ENCODE measurements at regions not wholly inside any gene's neighbourhood (a gene's known extent, or its start where the extent isn't known, plus 50 kb on each side); places are given as distances from the start of the nearest gene placed in this dataset.

GRCh38 chr13:83730674-83731073 is 151.6 kb downstream of the SLITRK1 start:
- Histone ChIP-seq H3K4me1 (ENCODE audit: insufficient read depth, low read length) (no peaks in the 10 kb centered on the region), H3K27ac (ENCODE audit: low read depth, low read length) (no peak overlapping the region), H3K27me3 (ENCODE audit: control insufficient read depth in 1 of 2, insufficient read depth in 2 of 2, low read length in 2 of 2) (no peaks in the 10 kb centered on the region)

GRCh38 chr13:83722443-83722842 is 159.8 kb downstream of the SLITRK1 start:
- no peak overlapping the region for H3K4me3 ChIP-seq (ENCODE audit: low read depth in 1 of 2, low read length in 2 of 2)
- no peaks in the 10 kb centered on the region for H3K9me3 ChIP-seq (ENCODE audit: low read length)
- no peaks in the 10 kb centered on the region for H3K36me3 ChIP-seq (ENCODE audit: insufficient read depth, low read length)
- H3K4me1 ChIP-seq (ENCODE audit: insufficient read depth, low read length), result no peaks in the 10 kb centered on the region
- H3K27me3 ChIP-seq (ENCODE audit: control insufficient read depth in 1 of 2, insufficient read depth in 2 of 2, low read length in 2 of 2), result no peaks in the 10 kb centered on the region
- no peak overlapping the region for H3K27ac ChIP-seq (ENCODE audit: low read depth, low read length)
- H3K9ac ChIP-seq (ENCODE audit: low read length), result no peak overlapping the region

More at GRCh38 chr13:83730674-83731073, 151.6 kb downstream of the SLITRK1 start:
- Histone ChIP-seq H3K36me3 (ENCODE audit: insufficient read depth, low read length) (no peaks in the 10 kb centered on the region), H3K9me3 (ENCODE audit: low read length) (no peaks in the 10 kb centered on the region), H3K4me3 (ENCODE audit: low read depth in 1 of 2, low read length in 2 of 2) (no peak overlapping the region), H3K9ac (ENCODE audit: low read length) (no peak overlapping the region)

GRCh38 chr13:83716121-83716520 is 166.2 kb downstream of the SLITRK1 start:
- H3K27me3 ChIP-seq (ENCODE audit: control insufficient read depth in 1 of 2, insufficient read depth in 2 of 2, low read length in 2 of 2), result no peaks in the 10 kb centered on the region
- H3K4me1 ChIP-seq (ENCODE audit: insufficient read depth, low read length), result no peaks in the 10 kb centered on the region
- no peaks in the 10 kb centered on the region for H3K9me3 ChIP-seq (ENCODE audit: low read length)
- H3K4me3 ChIP-seq (ENCODE audit: low read depth in 1 of 2, low read length in 2 of 2), result no peak overlapping the region
- H3K36me3 ChIP-seq (ENCODE audit: insufficient read depth, low read length), result no peaks in the 10 kb centered on the region
- H3K9ac ChIP-seq (ENCODE audit: low read length), result no peak overlapping the region
- no peak overlapping the region for H3K27ac ChIP-seq (ENCODE audit: low read depth, low read length)

- Histone ChIP-seq H3K27ac (ENCODE audit: low read depth, low read length) (no peak overlapping the region), H3K4me3 (ENCODE audit: low read depth in 1 of 2, low read length in 2 of 2) (no peak overlapping the region), H3K9ac (ENCODE audit: low read length) (no peak overlapping the region), H3K36me3 (ENCODE audit: insufficient read depth, low read length) (no peaks in the 10 kb centered on the region), H3K27me3 (ENCODE audit: control insufficient read depth in 1 of 2, insufficient read depth in 2 of 2, low read length in 2 of 2) (no peaks in the 10 kb centered on the region), H3K9me3 (ENCODE audit: low read length) (no peaks in the 10 kb centered on the region), H3K4me1 (ENCODE audit: insufficient read depth, low read length) (no peaks in the 10 kb centered on the region)
Observed at GRCh38 chr13:83714236-83714635, 168.0 kb downstream of the SLITRK1 start.

GRCh38 chr13:83710133-83710515 is 172.2 kb downstream of the SLITRK1 start:
- H3K36me3 ChIP-seq (ENCODE audit: insufficient read depth, low read length), result no peaks in the 10 kb centered on the region
- H3K9ac ChIP-seq (ENCODE audit: low read length), result no peak overlapping the region
- no peak overlapping the region for H3K27ac ChIP-seq (ENCODE audit: low read depth, low read length)
- no peaks in the 10 kb centered on the region for H3K9me3 ChIP-seq (ENCODE audit: low read length)
- H3K4me1 ChIP-seq (ENCODE audit: insufficient read depth, low read length), result no peaks in the 10 kb centered on the region
- H3K27me3 ChIP-seq (ENCODE audit: control insufficient read depth in 1 of 2, insufficient read depth in 2 of 2, low read length in 2 of 2), result no peaks in the 10 kb centered on the region
- H3K4me3 ChIP-seq (ENCODE audit: low read depth in 1 of 2, low read length in 2 of 2), result no peak overlapping the region

GRCh38 chr13:83709426-83710132 is 172.7 kb downstream of the SLITRK1 start:
- Histone ChIP-seq H3K27me3 (ENCODE audit: control insufficient read depth in 1 of 2, insufficient read depth in 2 of 2, low read length in 2 of 2) (no peaks in the 10 kb centered on the region), H3K27ac (ENCODE audit: low read depth, low read length) (no peak overlapping the region), H3K9ac (ENCODE audit: low read length) (no peak overlapping the region), H3K36me3 (ENCODE audit: insufficient read depth, low read length) (no peaks in the 10 kb centered on the region), H3K4me3 (ENCODE audit: low read depth in 1 of 2, low read length in 2 of 2) (no peak overlapping the region), H3K9me3 (ENCODE audit: low read length) (no peaks in the 10 kb centered on the region), H3K4me1 (ENCODE audit: insufficient read depth, low read length) (no peaks in the 10 kb centered on the region)

GRCh38 chr13:83702021-83702420 is 180.3 kb downstream of the SLITRK1 start:
- H3K27ac ChIP-seq (ENCODE audit: low read depth, low read length), result no peak overlapping the region
- no peak overlapping the region for H3K9ac ChIP-seq (ENCODE audit: low read length)
- no peaks in the 10 kb centered on the region for H3K9me3 ChIP-seq (ENCODE audit: low read length)
- H3K4me3 ChIP-seq (ENCODE audit: low read depth in 1 of 2, low read length in 2 of 2), result no peak overlapping the region
- H3K36me3 ChIP-seq (ENCODE audit: insufficient read depth, low read length), result no peaks in the 10 kb centered on the region
- no peaks in the 10 kb centered on the region for H3K4me1 ChIP-seq (ENCODE audit: insufficient read depth, low read length)
- no peaks in the 10 kb centered on the region for H3K27me3 ChIP-seq (ENCODE audit: control insufficient read depth in 1 of 2, insufficient read depth in 2 of 2, low read length in 2 of 2)

GRCh38 chr13:83692800-83693199 is 189.5 kb downstream of the SLITRK1 start:
- no peak overlapping the region for H3K4me3 ChIP-seq (ENCODE audit: low read depth in 1 of 2, low read length in 2 of 2)
- H3K9me3 ChIP-seq (ENCODE audit: low read length), result no peaks in the 10 kb centered on the region
- H3K36me3 ChIP-seq (ENCODE audit: insufficient read depth, low read length), result no peaks in the 10 kb centered on the region
- no peaks in the 10 kb centered on the region for H3K27me3 ChIP-seq (ENCODE audit: control insufficient read depth in 1 of 2, insufficient read depth in 2 of 2, low read length in 2 of 2)
- no peaks in the 10 kb centered on the region for H3K4me1 ChIP-seq (ENCODE audit: insufficient read depth, low read length)
- no peak overlapping the region for H3K9ac ChIP-seq (ENCODE audit: low read length)
- H3K27ac ChIP-seq (ENCODE audit: low read depth, low read length), result no peak overlapping the region

- Histone ChIP-seq H3K4me1 (ENCODE audit: insufficient read depth, low read length) (no peaks in the 10 kb centered on the region), H3K9ac (ENCODE audit: low read length) (no peak overlapping the region), H3K9me3 (ENCODE audit: low read length) (no peaks in the 10 kb centered on the region), H3K27ac (ENCODE audit: low read depth, low read length) (no peak overlapping the region), H3K36me3 (ENCODE audit: insufficient read depth, low read length) (no peaks in the 10 kb centered on the region), H3K27me3 (ENCODE audit: control insufficient read depth in 1 of 2, insufficient read depth in 2 of 2, low read length in 2 of 2) (no peaks in the 10 kb centered on the region), H3K4me3 (ENCODE audit: low read depth in 1 of 2, low read length in 2 of 2) (no peak overlapping the region)
Observed at GRCh38 chr13:83691966-83692365, 190.3 kb downstream of the SLITRK1 start.

- Histone ChIP-seq H3K27ac (ENCODE audit: low read depth, low read length) (no peak overlapping the region), H3K9me3 (ENCODE audit: low read length) (no peaks in the 10 kb centered on the region), H3K9ac (ENCODE audit: low read length) (no peak overlapping the region), H3K4me1 (ENCODE audit: insufficient read depth, low read length) (no peaks in the 10 kb centered on the region), H3K27me3 (ENCODE audit: control insufficient read depth in 1 of 2, insufficient read depth in 2 of 2, low read length in 2 of 2) (no peaks in the 10 kb centered on the region), H3K4me3 (ENCODE audit: low read depth in 1 of 2, low read length in 2 of 2) (no peak overlapping the region), H3K36me3 (ENCODE audit: insufficient read depth, low read length) (no peaks in the 10 kb centered on the region)
Observed at GRCh38 chr13:83681547-83681946, 200.7 kb downstream of the SLITRK1 start.

- Histone ChIP-seq H3K9ac (ENCODE audit: low read length) (no peak overlapping the region), H3K9me3 (ENCODE audit: low read length) (no peaks in the 10 kb centered on the region), H3K4me1 (ENCODE audit: insufficient read depth, low read length) (no peaks in the 10 kb centered on the region), H3K27ac (ENCODE audit: low read depth, low read length) (no peak overlapping the region), H3K4me3 (ENCODE audit: low read depth in 1 of 2, low read length in 2 of 2) (no peak overlapping the region), H3K27me3 (ENCODE audit: control insufficient read depth in 1 of 2, insufficient read depth in 2 of 2, low read length in 2 of 2) (no peaks in the 10 kb centered on the region), H3K36me3 (ENCODE audit: insufficient read depth, low read length) (no peaks in the 10 kb centered on the region)
Observed at GRCh38 chr13:83677985-83678384, 204.3 kb downstream of the SLITRK1 start.

GRCh38 chr13:83672612-83673011 is 209.7 kb downstream of the SLITRK1 start:
- Histone ChIP-seq H3K36me3 (ENCODE audit: insufficient read depth, low read length) (no peaks in the 10 kb centered on the region), H3K9ac (ENCODE audit: low read length) (no peak overlapping the region), H3K9me3 (ENCODE audit: low read length) (no peaks in the 10 kb centered on the region), H3K27ac (ENCODE audit: low read depth, low read length) (no peak overlapping the region), H3K4me3 (ENCODE audit: low read depth in 1 of 2, low read length in 2 of 2) (no peak overlapping the region), H3K4me1 (ENCODE audit: insufficient read depth, low read length) (no peaks in the 10 kb centered on the region), H3K27me3 (ENCODE audit: control insufficient read depth in 1 of 2, insufficient read depth in 2 of 2, low read length in 2 of 2) (no peaks in the 10 kb centered on the region)

All from muscle layer of colon (tissue), 2 donors.